ENCODE measurements at regions not wholly inside any gene's neighbourhood (a gene's known extent, or its start where the extent isn't known, plus 50 kb on each side); places are given as distances from the start of the nearest gene placed in this dataset.
"Not testable (repeated sequence)": the region's sequence is repeated elsewhere in the genome, so short reads cannot be mapped to it uniquely, and the experiment has no call there.

GRCh38 chr18:71040161-71040560, 751.3 kb downstream of the SOCS6 start:
- intact Hi-C loops (cut with DNase I): no loop called here
- no peak for DNase-seq
- H3K9ac ChIP-seq (ENCODE audit: low read length in 3 of 3): no peak overlapping the region
- H3K27ac ChIP-seq (ENCODE audit: low read depth in 2 of 2, low read length in 2 of 2): no peak overlapping the region
- no peaks in the 10 kb centered on the region for H3K4me1 ChIP-seq (ENCODE audit: control insufficient read depth in 2 of 3, insufficient read depth in 2 of 3, low read depth in 1 of 3, low read length in 3 of 3)
- no peak for FAIRE-seq
- H3K27me3 ChIP-seq (ENCODE audit: control insufficient read depth, insufficient read depth, low read length): no peaks in the 10 kb centered on the region
- no peak for TF ChIP-seq CTCF (IDR thresholded peaks at IDR 0.05; ENCODE audit: borderline replicate concordance, extremely low read depth, insufficient read depth)
- no peaks in the 10 kb centered on the region for H3K9me3 ChIP-seq (ENCODE audit: control insufficient read depth in 2 of 3, insufficient read depth in 1 of 3, low read length in 3 of 3)
- no peak overlapping the region for H3K4me3 ChIP-seq (ENCODE audit: low read length in 3 of 3)
- no peaks in the 10 kb centered on the region for H3K36me3 ChIP-seq (ENCODE audit: control insufficient read depth in 2 of 3, insufficient read depth in 3 of 3, low read length in 3 of 3)

GRCh38 chr18:71038196-71038595, 749.4 kb downstream of the SOCS6 start:
- Histone ChIP-seq H3K27me3 (ENCODE audit: control insufficient read depth, insufficient read depth, low read length) (no peaks in the 10 kb centered on the region), H3K9ac (ENCODE audit: low read length in 3 of 3) (no peak overlapping the region), H3K36me3 (ENCODE audit: control insufficient read depth in 2 of 3, insufficient read depth in 3 of 3, low read length in 3 of 3) (no peaks in the 10 kb centered on the region), H3K9me3 (ENCODE audit: control insufficient read depth in 2 of 3, insufficient read depth in 1 of 3, low read length in 3 of 3) (no peaks in the 10 kb centered on the region), H3K4me3 (ENCODE audit: low read length in 3 of 3) (no peak overlapping the region), H3K4me1 (ENCODE audit: control insufficient read depth in 2 of 3, insufficient read depth in 2 of 3, low read depth in 1 of 3, low read length in 3 of 3) (peaks cover 0 to 6% (median 0%) of the 10 kb centered on the region in 3 donors), H3K27ac (ENCODE audit: low read depth in 2 of 2, low read length in 2 of 2) (no peak overlapping the region)
- FAIRE-seq (no peak), DNase-seq (no peak)
- intact Hi-C loops (cut with DNase I): no loop called here
- TF ChIP-seq CTCF (IDR thresholded peaks at IDR 0.05; ENCODE audit: borderline replicate concordance, extremely low read depth, insufficient read depth): no peak

GRCh38 chr18:71036783-71037182, 747.9 kb downstream of the SOCS6 start:
- Histone ChIP-seq H3K36me3 (ENCODE audit: control insufficient read depth in 2 of 3, insufficient read depth in 3 of 3, low read length in 3 of 3) (no peaks in the 10 kb centered on the region), H3K4me1 (ENCODE audit: control insufficient read depth in 2 of 3, insufficient read depth in 2 of 3, low read depth in 1 of 3, low read length in 3 of 3) (peaks cover 0 to 6% (median 0%) of the 10 kb centered on the region in 3 donors), H3K4me3 (ENCODE audit: low read length in 3 of 3) (no peak overlapping the region), H3K27ac (ENCODE audit: low read depth in 2 of 2, low read length in 2 of 2) (no peak overlapping the region), H3K27me3 (ENCODE audit: control insufficient read depth, insufficient read depth, low read length) (no peaks in the 10 kb centered on the region), H3K9me3 (ENCODE audit: control insufficient read depth in 2 of 3, insufficient read depth in 1 of 3, low read length in 3 of 3) (no peaks in the 10 kb centered on the region), H3K9ac (ENCODE audit: low read length in 3 of 3) (no peak overlapping the region)
- DNase-seq (peak in 1 of 5 donors; percentile 27), FAIRE-seq (no peak)
- TF ChIP-seq CTCF (IDR thresholded peaks at IDR 0.05; ENCODE audit: borderline replicate concordance, extremely low read depth, insufficient read depth): no peak
- intact Hi-C loops (cut with DNase I): no loop called here

DNA sequence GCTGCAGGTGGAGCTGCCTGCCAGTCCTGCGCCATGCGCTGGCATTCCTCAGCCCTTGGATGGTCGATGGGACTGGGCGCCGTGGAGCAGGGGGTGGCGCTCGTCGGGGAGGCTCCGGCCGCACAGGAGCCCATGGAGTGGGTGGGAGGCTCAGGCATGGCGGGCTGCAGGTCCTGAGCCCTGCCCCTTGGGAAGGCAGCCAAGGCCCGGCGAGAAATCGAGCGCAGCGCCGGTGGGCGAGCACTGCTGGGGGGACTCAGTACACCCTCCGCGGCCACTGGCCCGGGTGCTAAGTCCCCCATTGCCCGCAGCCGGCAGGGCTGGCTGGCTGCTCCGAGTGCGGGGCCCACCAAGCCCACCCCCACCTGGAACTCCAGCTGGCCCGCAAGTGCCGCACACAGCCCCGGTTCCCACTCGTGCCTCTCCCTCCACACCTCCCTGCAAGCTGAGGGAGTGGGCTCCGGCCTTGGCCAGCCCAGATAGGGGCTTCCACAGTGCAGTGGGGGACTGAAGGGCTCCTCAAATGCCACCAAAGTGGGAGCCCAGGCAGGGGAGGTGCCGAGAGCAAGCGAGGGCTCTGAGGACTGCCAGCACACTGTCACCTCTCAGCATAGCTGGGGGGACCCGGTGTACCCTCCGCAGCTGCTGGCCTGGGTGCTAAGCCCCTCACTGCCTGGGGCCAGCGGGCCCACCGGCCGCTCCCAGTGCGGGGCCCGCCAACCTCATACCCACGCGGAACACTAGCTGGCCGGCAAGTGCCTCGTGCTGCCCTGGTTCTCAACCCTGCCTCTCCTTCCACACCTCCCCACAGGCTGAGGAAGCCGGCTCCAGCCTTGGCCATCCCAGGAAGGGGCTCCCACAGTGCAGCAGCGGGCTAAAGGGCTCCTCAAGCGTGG, 742.7 kb downstream of the SOCS6 start:
- H3K36me3 ChIP-seq (ENCODE audit: control insufficient read depth in 2 of 3, insufficient read depth in 3 of 3, low read length in 3 of 3); intact Hi-C loops (cut with DNase I); H3K27ac ChIP-seq (ENCODE audit: low read depth in 2 of 2, low read length in 2 of 2); H3K9me3 ChIP-seq (ENCODE audit: control insufficient read depth in 2 of 3, insufficient read depth in 1 of 3, low read length in 3 of 3); H3K9ac ChIP-seq (ENCODE audit: low read length in 3 of 3); FAIRE-seq; H3K4me3 ChIP-seq (ENCODE audit: low read length in 3 of 3); H3K4me1 ChIP-seq (ENCODE audit: control insufficient read depth in 2 of 3, insufficient read depth in 2 of 3, low read depth in 1 of 3, low read length in 3 of 3); H3K27me3 ChIP-seq (ENCODE audit: control insufficient read depth, insufficient read depth, low read length): not testable (repeated sequence)
- DNase-seq: peak in 1 of 5 donors; percentile 67

- intact Hi-C loops (cut with DNase I): not testable (repeated sequence)
Observed at GRCh38 chr18:71030085-71030484, 741.2 kb downstream of the SOCS6 start.

More at GRCh38 chr18:71030085-71030484, 741.2 kb downstream of the SOCS6 start:
- not testable (repeated sequence) for H3K9ac ChIP-seq (ENCODE audit: low read length in 3 of 3); DNase-seq; H3K4me1 ChIP-seq (ENCODE audit: control insufficient read depth in 2 of 3, insufficient read depth in 2 of 3, low read depth in 1 of 3, low read length in 3 of 3); H3K27me3 ChIP-seq (ENCODE audit: control insufficient read depth, insufficient read depth, low read length); H3K4me3 ChIP-seq (ENCODE audit: low read length in 3 of 3); H3K9me3 ChIP-seq (ENCODE audit: control insufficient read depth in 2 of 3, insufficient read depth in 1 of 3, low read length in 3 of 3); H3K27ac ChIP-seq (ENCODE audit: low read depth in 2 of 2, low read length in 2 of 2); FAIRE-seq; H3K36me3 ChIP-seq (ENCODE audit: control insufficient read depth in 2 of 3, insufficient read depth in 3 of 3, low read length in 3 of 3)
